CD4-positive, alpha-beta T cell treated with Interleukin-17A for 1 hour (primary cell): ENCODE measurements at regions not wholly inside any gene's neighbourhood (a gene's known extent, or its start where the extent isn't known, plus 50 kb on each side); places are given as distances from the start of the nearest gene placed in this dataset.
"Not testable (repeated sequence)": the region's sequence is repeated elsewhere in the genome, so short reads cannot be mapped to it uniquely, and the experiment has no call there.

Experiments used
- DNase-seq: peaks from one replicate; pipeline ENCODE4 v3.0.0-alpha.2; 2020

- DNase-seq, result no peak
Measured at GRCh38 chr1:87398641-87399040, 70.0 kb downstream of the LMO4 start.

- DNase-seq, result no peak
Measured at GRCh38 chr1:87399264-87399663, 70.6 kb downstream of the LMO4 start.

DNA sequence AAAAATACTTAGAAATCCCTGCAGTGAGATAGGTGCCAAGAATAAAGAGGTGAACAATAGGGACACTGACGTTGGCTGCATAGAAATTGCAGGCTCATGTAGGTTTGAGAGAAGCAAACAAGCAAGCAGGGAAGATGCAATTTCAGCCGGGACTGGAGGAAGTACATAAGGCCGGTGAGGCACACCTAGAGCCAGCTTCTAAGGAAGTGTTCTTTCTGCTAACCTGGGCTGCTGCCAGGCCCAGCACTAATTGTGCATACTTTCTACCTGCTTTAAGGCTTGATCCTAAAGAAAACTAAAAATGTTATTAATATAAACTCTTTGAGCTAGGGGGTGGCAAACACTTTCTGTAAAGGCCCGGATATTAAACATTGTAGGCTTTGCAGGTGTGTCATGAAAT is 71.0 kb downstream of the LMO4 start:
- DNase-seq, result no peak

GRCh38 chr1:87400813-87401212 is 72.1 kb downstream of the LMO4 start:
- DNase-seq, result no peak

DNA sequence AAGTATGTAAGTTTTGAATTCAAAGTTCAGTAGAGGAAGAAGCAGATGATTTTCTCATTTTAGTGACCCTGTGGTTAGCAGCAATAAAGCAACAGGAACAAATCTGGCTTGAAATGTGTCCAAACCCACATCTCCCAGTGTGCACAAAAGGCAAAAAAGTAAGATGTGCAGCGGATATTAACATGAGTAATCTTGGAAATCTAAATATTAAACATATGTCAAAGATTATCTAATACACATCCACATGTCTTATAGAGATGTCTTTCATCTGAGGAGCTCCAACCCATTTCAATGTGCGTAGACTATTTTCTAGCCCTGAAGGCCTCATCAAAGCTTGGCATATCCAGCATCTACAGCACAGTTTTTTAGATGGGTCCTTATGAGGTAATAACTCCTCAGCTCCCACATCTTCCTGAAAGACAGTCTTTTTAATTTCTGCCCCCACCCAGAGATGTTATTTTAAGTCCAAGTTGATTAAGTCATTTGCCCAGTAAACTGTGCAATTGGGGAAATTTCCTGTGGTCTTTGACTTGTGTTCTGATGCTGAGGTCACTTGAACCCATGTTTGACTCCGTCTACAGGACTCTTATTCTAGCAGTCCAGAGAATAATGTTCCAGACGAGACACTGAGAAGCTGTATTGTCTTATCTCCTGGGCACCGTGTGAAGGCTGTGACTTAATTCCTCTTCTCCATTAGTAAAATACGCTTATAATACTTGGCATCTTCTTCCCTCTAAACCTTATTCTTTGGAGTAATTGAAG is 73.7 kb downstream of the LMO4 start:
- DNase-seq, result no peak

DNA sequence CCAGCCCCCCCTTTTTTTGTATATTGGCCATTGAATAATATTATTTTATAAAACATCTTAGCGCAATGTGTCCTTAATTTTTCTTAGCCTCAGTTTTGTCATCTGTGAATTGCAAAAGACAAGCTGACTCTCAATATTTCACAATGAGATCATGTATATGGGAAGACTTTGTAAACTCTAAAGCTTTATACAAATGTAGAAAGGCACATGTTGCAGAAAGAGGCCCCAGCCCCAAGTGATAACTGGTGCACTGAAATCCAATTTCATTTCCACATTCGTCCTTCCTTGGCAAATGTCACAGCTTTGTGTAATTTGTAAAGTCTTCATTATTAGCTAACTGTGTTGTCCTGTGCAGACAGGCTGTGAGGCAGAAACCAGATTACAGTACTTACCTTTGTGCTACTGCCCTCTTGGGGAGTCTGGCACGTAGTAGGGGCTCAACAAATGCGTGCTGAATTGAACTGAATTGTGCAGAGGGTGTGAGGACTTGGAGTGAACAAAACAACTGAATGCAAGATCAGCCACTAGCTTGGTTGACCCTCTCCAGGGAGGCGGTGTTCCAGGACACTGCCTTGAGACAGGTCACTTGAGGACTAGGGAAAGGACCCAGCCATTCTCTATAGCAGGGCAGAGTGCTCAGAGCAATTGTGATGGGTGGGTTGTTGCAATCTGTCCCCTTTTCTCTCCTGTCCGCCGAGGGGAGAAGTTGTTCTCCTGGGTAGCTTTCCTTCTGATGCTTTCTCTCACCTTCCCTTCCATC is 74.6 kb downstream of the LMO4 start:
- no peak for DNase-seq

DNA sequence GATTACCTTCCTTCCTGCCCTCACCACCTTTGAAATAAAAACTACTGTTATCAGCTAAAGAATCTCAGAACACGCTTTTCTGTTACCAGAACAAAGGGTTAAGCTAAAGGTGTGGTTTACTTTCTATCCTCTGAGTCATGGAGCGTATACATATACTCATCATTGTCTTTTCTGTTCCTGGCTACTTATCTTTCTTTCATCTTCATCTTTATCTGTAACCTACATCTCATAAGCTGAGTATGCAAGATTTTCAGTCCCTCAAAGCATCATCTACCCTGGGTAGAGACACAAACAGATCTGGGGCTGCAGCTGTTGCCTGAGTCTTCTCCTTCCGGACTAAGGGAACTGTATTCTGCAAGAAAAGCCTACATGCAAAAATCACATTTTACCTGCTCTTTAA is 75.6 kb downstream of the LMO4 start:
- peak; percentile 49 for DNase-seq

DNA sequence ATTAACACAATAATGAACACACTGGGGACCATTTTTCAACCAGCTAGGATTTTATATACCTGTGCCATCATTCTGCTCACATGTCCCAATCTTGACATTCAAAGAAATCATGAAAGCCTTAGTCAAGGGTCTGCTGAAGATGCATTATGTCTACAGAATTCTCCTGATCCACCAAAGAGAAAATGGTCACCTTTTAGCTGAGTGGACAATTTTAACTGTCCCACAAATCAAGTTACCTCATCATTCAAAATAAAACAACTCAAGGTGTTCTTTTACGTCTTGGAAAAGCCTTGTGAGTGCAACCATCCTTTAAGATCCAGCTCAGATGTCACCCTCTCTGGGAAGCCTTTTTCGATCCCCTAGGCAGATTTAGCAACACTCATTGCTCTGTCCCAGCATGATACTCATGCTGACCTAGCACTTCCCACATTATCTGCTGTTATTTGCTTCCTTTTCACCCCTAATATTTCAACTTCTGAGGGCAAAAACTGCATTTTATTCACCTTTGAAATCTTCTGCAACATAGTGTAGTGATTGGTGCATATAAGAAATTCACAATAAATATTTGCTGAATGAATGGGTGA is 80.1 kb downstream of the LMO4 start:
- DNase-seq, result no peak

GRCh38 chr1:87410776-87411480 is 82.2 kb downstream of the LMO4 start:
- no peak for DNase-seq

DNA sequence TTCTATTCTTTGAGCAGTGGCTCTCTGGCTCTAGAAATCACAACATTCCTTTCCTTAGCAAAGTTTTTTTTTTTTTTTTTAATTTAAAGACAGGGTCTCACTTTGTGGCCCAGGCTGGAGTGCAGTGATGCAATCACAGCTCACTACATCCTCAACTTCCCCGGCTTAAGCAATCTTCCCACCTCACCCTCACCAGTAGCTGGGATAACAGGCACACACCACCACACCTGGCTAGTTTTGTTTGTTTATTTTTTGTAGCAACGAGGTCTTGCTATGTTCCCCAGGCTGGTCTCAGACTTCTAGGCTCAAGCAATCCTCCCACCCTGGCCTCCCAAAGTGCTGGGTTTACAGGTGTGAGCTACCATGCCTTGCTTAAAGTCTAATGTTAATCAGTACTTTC is 85.2 kb downstream of the LMO4 start:
- not testable (repeated sequence) for DNase-seq

DNA sequence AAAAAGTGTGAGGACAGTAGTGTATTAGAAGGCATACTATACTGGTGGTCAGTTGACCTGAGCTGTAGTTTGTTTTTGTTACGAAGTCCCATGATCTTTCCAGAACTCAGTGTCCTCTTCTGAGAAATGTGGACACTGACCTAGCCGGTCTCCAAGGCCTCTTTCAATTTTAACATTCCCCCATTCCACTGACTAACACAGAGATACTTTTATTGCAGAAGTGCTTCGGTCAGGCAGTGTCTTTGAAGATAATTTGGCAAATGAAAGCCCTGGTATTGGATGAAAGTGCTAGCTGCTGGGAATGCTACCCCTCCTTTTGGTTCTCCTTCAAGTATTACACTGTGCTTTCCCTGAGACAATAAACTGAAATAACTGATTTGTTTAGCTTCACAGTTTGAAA is 89.4 kb downstream of the LMO4 start:
- DNase-seq, result no peak

DNA sequence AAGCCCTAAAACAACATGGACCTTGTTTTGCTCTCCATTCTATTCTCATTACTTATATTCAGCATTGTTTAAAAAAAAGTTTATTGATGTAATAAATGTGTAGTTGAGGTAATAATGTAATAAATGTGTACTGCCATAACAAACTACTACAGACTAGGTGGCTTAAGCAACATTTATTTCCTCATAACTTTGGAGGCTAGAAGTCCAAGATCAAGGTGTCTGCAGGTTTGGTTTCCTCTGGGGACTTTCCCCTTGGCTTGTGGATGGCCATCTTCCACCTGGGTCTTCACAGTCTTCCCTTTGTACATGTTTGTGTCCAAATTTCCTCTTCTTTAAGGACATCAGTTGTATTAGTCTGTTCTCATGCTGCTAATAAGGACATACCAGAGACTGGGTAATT is 93.1 kb downstream of the LMO4 start:
- no peak for DNase-seq

- no peak for DNase-seq
Measured at GRCh38 chr1:87424541-87424940, 95.9 kb downstream of the LMO4 start.

- no peak for DNase-seq
Measured at GRCh38 chr1:87426463-87427249, 98.0 kb downstream of the LMO4 start.

DNA sequence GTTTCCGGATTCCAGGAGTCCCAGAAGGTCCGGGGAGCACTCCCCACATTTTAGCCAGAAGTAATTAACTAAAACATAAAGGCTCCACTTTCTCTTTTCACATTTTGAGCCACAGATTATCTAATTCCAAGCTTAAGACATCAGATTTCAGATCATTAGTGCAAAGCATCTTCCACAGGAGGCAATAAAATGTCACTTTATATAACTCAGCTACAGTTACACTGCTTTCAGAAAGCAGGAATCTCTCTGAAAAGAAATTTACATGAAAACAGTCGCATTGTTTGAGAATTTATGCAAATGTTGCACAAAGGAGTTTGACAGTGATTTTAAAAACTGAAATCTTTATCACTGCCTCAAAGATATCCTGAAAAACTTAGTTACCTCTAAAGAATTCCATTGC is 99.7 kb downstream of the LMO4 start:
- no peak for DNase-seq

DNA sequence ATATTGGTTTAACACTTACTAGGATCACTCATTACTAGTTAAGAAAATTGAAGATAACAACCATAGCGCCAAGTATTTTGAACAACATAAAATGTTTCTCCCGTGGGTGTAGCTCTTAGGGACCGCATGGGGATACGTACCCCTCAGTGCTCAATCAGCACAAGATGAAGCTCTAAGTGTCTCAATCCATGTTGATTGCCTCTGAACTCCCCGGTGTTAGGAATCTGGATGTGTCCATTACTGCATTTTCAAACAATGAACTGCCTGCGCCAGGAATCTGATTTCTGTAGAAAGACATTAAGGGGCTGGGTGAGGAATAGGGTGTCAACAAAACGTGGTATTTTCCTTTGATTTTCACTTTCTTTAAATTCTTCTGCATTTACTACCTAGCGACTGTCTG is 100.2 kb downstream of the LMO4 start:
- DNase-seq, result no peak

DNA sequence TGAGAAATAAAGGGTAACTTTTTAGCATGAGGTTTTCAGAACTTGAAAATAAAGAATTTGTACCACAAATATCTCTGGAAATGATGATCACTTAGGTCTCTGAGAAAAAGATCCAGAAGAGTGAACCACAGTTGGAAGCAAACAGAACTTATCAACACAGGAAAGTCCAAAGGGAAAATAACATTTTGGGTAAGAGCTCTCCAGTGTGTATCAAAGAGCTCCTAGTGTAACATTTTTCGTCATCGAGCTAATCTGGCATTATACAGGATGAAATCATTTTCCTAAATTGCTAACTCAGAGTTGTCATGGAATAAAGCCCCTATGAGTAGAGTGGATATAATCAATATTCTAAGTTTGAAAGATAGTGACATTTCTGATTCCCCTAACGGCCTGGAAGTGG is 104.0 kb downstream of the LMO4 start:
- DNase-seq, result no peak

GRCh38 chr1:87433101-87433500 is 104.4 kb downstream of the LMO4 start:
- DNase-seq, result not testable (repeated sequence)

- DNase-seq, result no peak
Measured at GRCh38 chr1:87435484-87435883, 106.8 kb downstream of the LMO4 start.

GRCh38 chr1:87436115-87436514 is 107.4 kb downstream of the LMO4 start:
- not testable (repeated sequence) for DNase-seq

DNA sequence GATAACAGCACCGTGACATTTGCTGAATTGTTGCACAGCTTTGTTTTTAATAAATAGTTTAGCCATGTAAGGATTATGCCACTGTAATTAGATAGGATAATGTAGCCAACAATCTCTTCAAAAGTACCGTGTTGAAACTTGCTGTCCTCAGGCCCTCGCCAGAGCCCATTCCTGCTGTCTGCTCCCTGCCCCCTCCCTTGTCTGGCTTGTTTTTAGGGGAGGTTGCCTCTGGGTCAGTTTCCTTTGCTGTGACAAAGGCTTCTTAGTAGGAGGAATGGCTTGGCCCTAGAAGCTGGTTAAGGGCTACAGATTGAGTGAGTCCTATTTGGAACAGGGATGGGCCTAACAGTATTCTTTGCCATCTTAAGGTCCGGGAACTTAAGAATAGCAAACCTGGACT is 107.9 kb downstream of the LMO4 start:
- DNase-seq, result no peak

- DNase-seq, result no peak
Measured at GRCh38 chr1:87437663-87438295, 109.1 kb downstream of the LMO4 start.
